HG03378 (cell line): ENCODE measurements at regions not wholly inside any gene's neighbourhood (a gene's known extent, or its start where the extent isn't known, plus 50 kb on each side); places are given as distances from the start of the nearest gene placed in this dataset.
"Not testable (repeated sequence)": the region's sequence is repeated elsewhere in the genome, so short reads cannot be mapped to it uniquely, and the experiment has no call there.

Source experiments
- ATAC-seq: cut with Tn5 transposase; IDR thresholded peaks from one replicate; pipeline ENCODE4 v1.9.1; 2021; ENCODE audit warnings: mild to moderate bottlenecking, moderate library complexity; ENCODE audit not compliant: unreplicated experiment

GRCh38 chr7:49438281-49438680 lies 335.2 kb upstream of the VWC2 start:
- no peak for ATAC-seq

- no peak for ATAC-seq
Observed at GRCh38 chr7:49443515-49443914, 329.9 kb upstream of the VWC2 start.

GRCh38 chr7:49453486-49453885 lies 320.0 kb upstream of the VWC2 start:
- ATAC-seq: no peak

GRCh38 chr7:49479441-49479840 lies 294.0 kb upstream of the VWC2 start:
- no peak for ATAC-seq

- ATAC-seq: no peak
Observed at GRCh38 chr7:49479936-49480544, 293.4 kb upstream of the VWC2 start.

GRCh38 chr7:49481075-49481474 lies 292.4 kb upstream of the VWC2 start:
- no peak for ATAC-seq

GRCh38 chr7:49483142-49483541 lies 290.3 kb upstream of the VWC2 start:
- ATAC-seq: no peak

GRCh38 chr7:49486974-49487829 lies 286.2 kb upstream of the VWC2 start:
- no peak for ATAC-seq

- ATAC-seq: no peak
Observed at GRCh38 chr7:49487830-49488140, 285.7 kb upstream of the VWC2 start.

- no peak for ATAC-seq
Observed at GRCh38 chr7:49488573-49488972, 284.9 kb upstream of the VWC2 start.

- no peak for ATAC-seq
Observed at GRCh38 chr7:49497471-49497870, 276.0 kb upstream of the VWC2 start.

- ATAC-seq: no peak
Observed at GRCh38 chr7:49500741-49501140, 272.7 kb upstream of the VWC2 start.

- not testable (repeated sequence) for ATAC-seq
Observed at GRCh38 chr7:49507206-49507605, 266.2 kb upstream of the VWC2 start.

- no peak for ATAC-seq
Observed at GRCh38 chr7:49513911-49514310, 259.5 kb upstream of the VWC2 start.

GRCh38 chr7:49520951-49521350 lies 252.5 kb upstream of the VWC2 start:
- ATAC-seq: no peak

- no peak for ATAC-seq
Observed at GRCh38 chr7:49522111-49522510, 251.3 kb upstream of the VWC2 start.

GRCh38 chr7:49523870-49524269 lies 249.6 kb upstream of the VWC2 start:
- ATAC-seq: no peak

- ATAC-seq: no peak
Observed at GRCh38 chr7:49527182-49527581, 246.3 kb upstream of the VWC2 start.

- no peak for ATAC-seq
Observed at GRCh38 chr7:49530481-49530880, 243.0 kb upstream of the VWC2 start.

- no peak for ATAC-seq
Observed at GRCh38 chr7:49563693-49564378, 209.6 kb upstream of the VWC2 start.

GRCh38 chr7:49564379-49564714 lies 209.1 kb upstream of the VWC2 start:
- ATAC-seq: peak; percentile 88

- no peak for ATAC-seq
Observed at GRCh38 chr7:49577576-49577975, 195.9 kb upstream of the VWC2 start.
